Panc1 (cell line): ENCODE measurements at regions not wholly inside any gene's neighbourhood (a gene's known extent, or its start where the extent isn't known, plus 50 kb on each side); places are given as distances from the start of the nearest gene placed in this dataset.

Experiments
- POLR2AphosphoS5 ChIP-seq: IDR thresholded peaks from 2 replicates; pipeline ENCODE4 v1.6.1; 2012; ENCODE audit warnings: mild to moderate bottlenecking, low read depth, low read length, moderate library complexity
- SIN3A ChIP-seq: IDR thresholded peaks from 2 replicates; pipeline ENCODE4 v1.6.1; 2012; ENCODE audit warnings: low read depth, mild to moderate bottlenecking, low read length, moderate library complexity, borderline replicate concordance; ENCODE audit not compliant: insufficient read depth
- TCF7L2 ChIP-seq: IDR thresholded peaks from 2 replicates; pipeline ENCODE4 v1.6.1; 2011; ENCODE audit warnings: mild to moderate bottlenecking, low read depth, low read length, inconsistent platforms
- TF ChIP-seq, protein P1 (sequence below): fragments of 450-650 bp; IDR thresholded peaks from 2 replicates; pipeline ENCODE4 v1.5.1; 2017; ENCODE audit warnings: mild to moderate bottlenecking

DNA sequence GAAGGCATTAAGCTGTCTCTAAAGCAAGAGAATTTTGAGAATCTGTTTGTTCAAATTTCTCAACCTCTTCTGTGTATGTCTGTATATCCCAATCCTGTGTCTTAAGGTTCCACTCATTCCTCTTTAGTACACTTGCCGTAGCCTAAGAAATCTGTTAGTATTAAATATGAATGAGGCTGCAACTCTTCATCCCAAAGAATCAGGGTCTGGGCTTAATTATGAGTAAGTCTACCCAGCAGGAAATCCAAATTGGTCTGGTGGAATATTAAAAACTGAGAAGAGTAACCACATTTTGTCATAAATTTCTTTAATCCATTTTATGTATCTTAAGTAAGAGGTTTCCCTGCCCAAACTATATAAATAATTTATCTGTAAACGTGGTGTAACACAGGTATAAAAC, 1171.2 kb downstream of the CDH12 start:
- TF ChIP-seq POLR2AphosphoS5 = no peak
- TF ChIP-seq, protein P1, sequence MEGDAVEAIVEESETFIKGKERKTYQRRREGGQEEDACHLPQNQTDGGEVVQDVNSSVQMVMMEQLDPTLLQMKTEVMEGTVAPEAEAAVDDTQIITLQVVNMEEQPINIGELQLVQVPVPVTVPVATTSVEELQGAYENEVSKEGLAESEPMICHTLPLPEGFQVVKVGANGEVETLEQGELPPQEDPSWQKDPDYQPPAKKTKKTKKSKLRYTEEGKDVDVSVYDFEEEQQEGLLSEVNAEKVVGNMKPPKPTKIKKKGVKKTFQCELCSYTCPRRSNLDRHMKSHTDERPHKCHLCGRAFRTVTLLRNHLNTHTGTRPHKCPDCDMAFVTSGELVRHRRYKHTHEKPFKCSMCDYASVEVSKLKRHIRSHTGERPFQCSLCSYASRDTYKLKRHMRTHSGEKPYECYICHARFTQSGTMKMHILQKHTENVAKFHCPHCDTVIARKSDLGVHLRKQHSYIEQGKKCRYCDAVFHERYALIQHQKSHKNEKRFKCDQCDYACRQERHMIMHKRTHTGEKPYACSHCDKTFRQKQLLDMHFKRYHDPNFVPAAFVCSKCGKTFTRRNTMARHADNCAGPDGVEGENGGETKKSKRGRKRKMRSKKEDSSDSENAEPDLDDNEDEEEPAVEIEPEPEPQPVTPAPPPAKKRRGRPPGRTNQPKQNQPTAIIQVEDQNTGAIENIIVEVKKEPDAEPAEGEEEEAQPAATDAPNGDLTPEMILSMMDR = no peak
- TF ChIP-seq SIN3A = no peak
- TF ChIP-seq TCF7L2 = no peak
